ENCODE measurements at regions not wholly inside any gene's neighbourhood (a gene's known extent, or its start where the extent isn't known, plus 50 kb on each side); places are given as distances from the start of the nearest gene placed in this dataset.

DNA sequence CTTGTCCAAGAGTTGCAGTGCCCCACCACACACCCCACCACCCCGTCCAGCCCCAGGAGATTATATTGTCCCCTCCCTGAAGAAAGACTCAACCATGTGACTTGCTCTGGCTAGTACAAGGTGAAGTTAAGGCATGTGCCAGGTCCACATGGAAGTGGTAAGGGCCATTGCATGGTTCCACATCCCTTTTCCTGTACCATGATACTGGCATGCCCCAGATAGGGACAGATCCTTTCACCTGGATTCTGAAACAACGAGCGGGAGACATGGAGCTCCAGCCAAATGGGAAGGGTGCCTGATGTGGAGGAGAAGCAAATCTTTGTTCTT, 141.5 kb upstream of the APCDD1 start:
- H3K9me3 ChIP-seq (ENCODE audit: insufficient read depth, low read depth, low read length): no peaks in the 10 kb centered on the region
- no peaks in the 10 kb centered on the region for H3K36me3 ChIP-seq (ENCODE audit: insufficient read depth, low read length)
- no peak overlapping the region for H3K4me3 ChIP-seq (ENCODE audit: low read length, poor library complexity, severe bottlenecking)
- no peaks in the 10 kb centered on the region for H3K79me2 ChIP-seq (ENCODE audit: insufficient read depth, low read length)
- H3K4me2 ChIP-seq (ENCODE audit: low read depth, low read length, poor library complexity, severe bottlenecking): no peak overlapping the region
- no peaks in the 10 kb centered on the region for H4K20me1 ChIP-seq (ENCODE audit: insufficient read depth, low read length, poor library complexity, severe bottlenecking)
- no peak overlapping the region for H2AFZ ChIP-seq (ENCODE audit: low read length)
- H3K9me2 ChIP-seq (replicated peaks; ENCODE audit: low read depth, low read length): no peaks in the 10 kb centered on the region
- H3F3A ChIP-seq (ENCODE audit: low read depth): no peaks in the 10 kb centered on the region
- TF ChIP-seq, protein P1, sequence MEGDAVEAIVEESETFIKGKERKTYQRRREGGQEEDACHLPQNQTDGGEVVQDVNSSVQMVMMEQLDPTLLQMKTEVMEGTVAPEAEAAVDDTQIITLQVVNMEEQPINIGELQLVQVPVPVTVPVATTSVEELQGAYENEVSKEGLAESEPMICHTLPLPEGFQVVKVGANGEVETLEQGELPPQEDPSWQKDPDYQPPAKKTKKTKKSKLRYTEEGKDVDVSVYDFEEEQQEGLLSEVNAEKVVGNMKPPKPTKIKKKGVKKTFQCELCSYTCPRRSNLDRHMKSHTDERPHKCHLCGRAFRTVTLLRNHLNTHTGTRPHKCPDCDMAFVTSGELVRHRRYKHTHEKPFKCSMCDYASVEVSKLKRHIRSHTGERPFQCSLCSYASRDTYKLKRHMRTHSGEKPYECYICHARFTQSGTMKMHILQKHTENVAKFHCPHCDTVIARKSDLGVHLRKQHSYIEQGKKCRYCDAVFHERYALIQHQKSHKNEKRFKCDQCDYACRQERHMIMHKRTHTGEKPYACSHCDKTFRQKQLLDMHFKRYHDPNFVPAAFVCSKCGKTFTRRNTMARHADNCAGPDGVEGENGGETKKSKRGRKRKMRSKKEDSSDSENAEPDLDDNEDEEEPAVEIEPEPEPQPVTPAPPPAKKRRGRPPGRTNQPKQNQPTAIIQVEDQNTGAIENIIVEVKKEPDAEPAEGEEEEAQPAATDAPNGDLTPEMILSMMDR (conservative IDR thresholded peaks at IDR 0.05; ENCODE audit: low read length): no peak
- TF ChIP-seq EZH2phosphoT487 (IDR thresholded peaks at IDR 0.05; ENCODE audit: borderline replicate concordance): no peak
- no peaks in the 10 kb centered on the region for H3K27me3 ChIP-seq (ENCODE audit: insufficient read depth, low read length, poor library complexity, severe bottlenecking)
- H3K4me1 ChIP-seq (ENCODE audit: insufficient read depth, low read length, poor library complexity, severe bottlenecking): peaks cover 4% of the 10 kb centered on the region
- no peak overlapping the region for H3K9ac ChIP-seq (ENCODE audit: low read depth, low read length, poor library complexity, severe bottlenecking)

DNA sequence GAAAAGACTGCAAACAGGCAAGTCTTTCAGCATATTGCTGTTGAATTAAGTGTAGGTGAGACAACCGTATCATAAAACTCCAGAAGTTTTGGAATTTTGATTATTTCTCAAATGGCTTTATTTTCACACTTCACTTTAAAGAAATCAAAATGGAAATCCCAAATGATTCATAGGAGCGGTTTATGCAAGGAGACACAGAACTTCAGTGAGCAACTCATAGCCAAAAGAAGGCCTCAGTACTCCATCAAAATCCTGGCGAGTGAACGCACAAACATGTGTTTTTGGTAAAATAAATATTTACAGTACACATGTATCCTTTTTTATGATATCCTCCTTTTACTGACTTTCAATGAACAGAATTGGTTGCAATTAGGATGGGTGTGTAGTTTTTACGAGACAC, 140.4 kb upstream of the APCDD1 start:
- no peak overlapping the region for H2AFZ ChIP-seq (ENCODE audit: low read length)
- no peaks in the 10 kb centered on the region for H4K20me1 ChIP-seq (ENCODE audit: insufficient read depth, low read length, poor library complexity, severe bottlenecking)
- H3K36me3 ChIP-seq (ENCODE audit: insufficient read depth, low read length): no peaks in the 10 kb centered on the region
- no peak overlapping the region for H3K4me2 ChIP-seq (ENCODE audit: low read depth, low read length, poor library complexity, severe bottlenecking)
- no peak overlapping the region for H3K4me3 ChIP-seq (ENCODE audit: low read length, poor library complexity, severe bottlenecking)
- no peaks in the 10 kb centered on the region for H3K9me2 ChIP-seq (replicated peaks; ENCODE audit: low read depth, low read length)
- no peaks in the 10 kb centered on the region for H3F3A ChIP-seq (ENCODE audit: low read depth)
- no peaks in the 10 kb centered on the region for H3K79me2 ChIP-seq (ENCODE audit: insufficient read depth, low read length)
- H3K4me1 ChIP-seq (ENCODE audit: insufficient read depth, low read length, poor library complexity, severe bottlenecking): no peaks in the 10 kb centered on the region
- H3K27me3 ChIP-seq (ENCODE audit: insufficient read depth, low read length, poor library complexity, severe bottlenecking): no peaks in the 10 kb centered on the region
- H3K9me3 ChIP-seq (ENCODE audit: insufficient read depth, low read depth, low read length): no peaks in the 10 kb centered on the region
- H3K9ac ChIP-seq (ENCODE audit: low read depth, low read length, poor library complexity, severe bottlenecking): no peak overlapping the region
- TF ChIP-seq EZH2phosphoT487 (IDR thresholded peaks at IDR 0.05; ENCODE audit: borderline replicate concordance): no peak
- TF ChIP-seq, protein P1 (conservative IDR thresholded peaks at IDR 0.05; ENCODE audit: low read length): no peak

- H3K4me2 ChIP-seq (ENCODE audit: low read depth, low read length, poor library complexity, severe bottlenecking): no peak overlapping the region
- H3K9me2 ChIP-seq (replicated peaks; ENCODE audit: low read depth, low read length): no peaks in the 10 kb centered on the region
- H3K36me3 ChIP-seq (ENCODE audit: insufficient read depth, low read length): no peaks in the 10 kb centered on the region
- H3K4me1 ChIP-seq (ENCODE audit: insufficient read depth, low read length, poor library complexity, severe bottlenecking): no peaks in the 10 kb centered on the region
- TF ChIP-seq EZH2phosphoT487 (IDR thresholded peaks at IDR 0.05; ENCODE audit: borderline replicate concordance): no peak
- TF ChIP-seq, protein P1 (conservative IDR thresholded peaks at IDR 0.05; ENCODE audit: low read length): no peak
- H2AFZ ChIP-seq (ENCODE audit: low read length): no peak overlapping the region
- H3K9me3 ChIP-seq (ENCODE audit: insufficient read depth, low read depth, low read length): no peaks in the 10 kb centered on the region
- H3K4me3 ChIP-seq (ENCODE audit: low read length, poor library complexity, severe bottlenecking): no peak overlapping the region
- H3K27me3 ChIP-seq (ENCODE audit: insufficient read depth, low read length, poor library complexity, severe bottlenecking): no peaks in the 10 kb centered on the region
- H3F3A ChIP-seq (ENCODE audit: low read depth): no peaks in the 10 kb centered on the region
- no peak overlapping the region for H3K9ac ChIP-seq (ENCODE audit: low read depth, low read length, poor library complexity, severe bottlenecking)
- no peaks in the 10 kb centered on the region for H3K79me2 ChIP-seq (ENCODE audit: insufficient read depth, low read length)
- H4K20me1 ChIP-seq (ENCODE audit: insufficient read depth, low read length, poor library complexity, severe bottlenecking): no peaks in the 10 kb centered on the region
Observed at GRCh38 chr18:10315522-10315921, 138.9 kb upstream of the APCDD1 start.
